Coronary artery (tissue), 2 donors: ENCODE measurements at regions not wholly inside any gene's neighbourhood (a gene's known extent, or its start where the extent isn't known, plus 50 kb on each side); places are given as distances from the start of the nearest gene placed in this dataset.

ENCODE experiments used
- DNase-seq: peaks from one replicate; pipeline ENCODE4 v3.0.0-alpha.2; 2017; ENCODE audit warnings: low spot score
- H3K27ac ChIP-seq, 2 donors: fragments of 200-600 bp; sonication (generic); one replicate each; pipeline ENCODE4 v1.5.1; 2016 to 2019
- H3K4me3 ChIP-seq: fragments of 200-600 bp; sonication (generic); 2 replicates; pipeline ENCODE4 v1.5.1; 2016; ENCODE audit warnings: mild to moderate bottlenecking, moderate library complexity
- CTCF ChIP-seq: fragments of 200-600 bp; sonication (generic); IDR thresholded peaks from one replicate; pipeline ENCODE4 v1.5.1; 2019; ENCODE audit warnings: antibody characterized with exemption

GRCh38 chrX:7546551-7547080, 296.4 kb upstream of the VCX start:
- DNase-seq: no peak
- no peak for TF ChIP-seq CTCF
- Histone ChIP-seq H3K27ac (no peak overlapping the region), H3K4me3 (no peak overlapping the region)

DNA sequence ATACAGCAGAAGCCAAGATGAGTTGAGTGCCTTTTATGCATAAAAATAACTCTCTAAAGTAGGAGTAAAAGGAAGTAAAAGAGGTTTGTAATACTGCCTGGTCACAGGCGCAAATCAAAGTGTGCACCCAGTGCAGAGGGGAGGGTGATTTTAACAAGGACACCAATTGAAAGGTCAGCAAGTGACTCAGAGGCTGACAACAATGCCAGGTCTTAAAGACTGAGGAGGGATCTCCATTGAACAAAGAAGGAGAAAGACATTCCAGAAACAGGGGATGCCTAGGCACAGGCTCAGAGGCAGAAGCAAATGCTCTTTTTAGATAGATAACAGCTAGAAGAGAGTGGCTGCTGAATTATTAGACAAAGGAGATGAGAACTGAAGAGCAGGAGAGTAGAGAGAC, 297.4 kb upstream of the VCX start:
- H3K27ac ChIP-seq: no peak overlapping the region
- no peak overlapping the region for H3K4me3 ChIP-seq
- TF ChIP-seq CTCF: no peak
- no peak for DNase-seq

GRCh38 chrX:7542587-7543380, 300.2 kb upstream of the VCX start:
- no peak for TF ChIP-seq CTCF
- H3K27ac ChIP-seq: no peak overlapping the region
- H3K4me3 ChIP-seq: no peak overlapping the region
- DNase-seq: no peak

GRCh38 chrX:7522860-7523259, 320.1 kb upstream of the VCX start:
- DNase-seq: no peak
- Histone ChIP-seq H3K27ac (no peak overlapping the region), H3K4me3 (no peak overlapping the region)
- TF ChIP-seq CTCF: no peak

DNA sequence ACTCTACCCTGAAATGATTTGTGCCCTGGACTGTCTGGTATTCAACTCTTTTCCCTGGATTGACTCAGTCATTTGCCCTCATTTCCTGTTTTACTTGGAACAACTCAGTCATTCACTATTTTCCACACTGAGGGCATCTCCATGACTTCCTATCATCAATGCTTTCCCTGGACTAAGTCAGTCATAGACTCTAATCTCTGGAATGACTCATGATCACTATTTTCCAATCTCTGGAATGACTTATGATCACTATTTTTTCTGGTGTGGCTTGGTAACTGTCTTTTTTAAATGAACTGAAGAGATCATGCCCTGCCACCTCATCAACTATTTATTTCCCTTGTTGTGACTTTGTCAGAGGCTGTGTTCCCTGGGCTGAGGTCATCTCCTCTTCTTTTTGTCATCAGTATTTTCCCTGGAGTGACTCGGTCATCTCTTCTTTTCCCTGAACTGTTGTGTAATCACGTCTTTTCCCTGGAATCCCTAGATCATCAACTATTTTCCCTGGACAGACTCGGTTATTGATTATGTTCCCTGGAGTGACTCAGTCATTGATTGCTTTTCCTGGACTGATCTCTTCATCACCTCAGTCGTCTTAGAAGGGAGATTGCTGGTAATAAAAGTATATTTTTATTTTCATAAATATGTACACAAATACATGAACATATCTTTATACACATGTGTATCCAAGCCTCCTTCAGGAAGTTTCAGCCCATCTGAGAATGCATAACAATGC, 327.1 kb upstream of the VCX start:
- DNase-seq: no peak
- no peak overlapping the region for H3K27ac ChIP-seq
- H3K4me3 ChIP-seq: no peak overlapping the region
- no peak for TF ChIP-seq CTCF

- no peak for TF ChIP-seq CTCF
- H3K27ac ChIP-seq: no peak overlapping the region
- H3K4me3 ChIP-seq: no peak overlapping the region
- DNase-seq: no peak
These were observed 327.9 kb upstream of the VCX start for GRCh38 chrX:7514871-7515599.
